HG03060 (cell line): ENCODE measurements at regions not wholly inside any gene's neighbourhood (a gene's known extent, or its start where the extent isn't known, plus 50 kb on each side); places are given as distances from the start of the nearest gene placed in this dataset.

Experiments used
- ATAC-seq: cut with Tn5 transposase; IDR thresholded peaks from one replicate; pipeline ENCODE4 v1.9.1; 2021; ENCODE audit warnings: low read depth, moderate number of reproducible peaks; ENCODE audit not compliant: unreplicated experiment

DNA sequence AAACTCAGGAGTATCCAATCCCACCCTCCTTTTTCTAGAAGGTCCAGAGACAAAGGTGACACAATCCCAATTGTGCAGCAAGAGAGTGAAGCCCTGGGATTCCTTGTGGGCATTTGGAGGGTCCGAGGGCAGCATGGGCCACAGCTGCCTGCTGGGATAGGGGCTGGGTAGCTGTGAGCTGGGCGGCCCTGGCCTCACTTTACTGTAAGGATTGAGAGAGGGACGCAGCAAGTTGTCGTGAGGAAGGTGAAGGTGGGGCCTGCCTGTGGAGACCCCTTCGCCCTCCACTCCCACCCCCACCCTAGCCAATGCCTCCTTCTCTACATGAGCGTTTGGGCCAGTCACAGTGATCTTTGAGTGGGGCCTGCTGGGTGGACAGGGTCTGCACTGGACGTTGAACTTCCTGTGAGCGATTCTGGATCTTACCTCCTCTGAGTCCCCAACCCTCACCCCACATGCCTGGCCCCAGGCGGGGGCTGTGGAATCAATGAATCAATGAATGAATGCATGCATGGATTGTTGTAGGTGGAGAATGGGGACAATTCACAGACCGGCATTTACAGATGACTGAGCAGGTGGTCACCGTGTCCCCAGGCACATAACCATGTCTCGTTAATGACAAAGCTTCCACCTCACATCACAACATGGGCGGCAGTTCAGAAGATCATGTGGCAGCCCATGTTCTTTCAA, 107.2 kb downstream of the INHBB start:
- ATAC-seq, result no peak

- ATAC-seq, result no peak
Observed at GRCh38 chr2:120453635-120453998, 107.7 kb downstream of the INHBB start.

- no peak for ATAC-seq
Observed at GRCh38 chr2:120454654-120455385, 108.9 kb downstream of the INHBB start.

DNA sequence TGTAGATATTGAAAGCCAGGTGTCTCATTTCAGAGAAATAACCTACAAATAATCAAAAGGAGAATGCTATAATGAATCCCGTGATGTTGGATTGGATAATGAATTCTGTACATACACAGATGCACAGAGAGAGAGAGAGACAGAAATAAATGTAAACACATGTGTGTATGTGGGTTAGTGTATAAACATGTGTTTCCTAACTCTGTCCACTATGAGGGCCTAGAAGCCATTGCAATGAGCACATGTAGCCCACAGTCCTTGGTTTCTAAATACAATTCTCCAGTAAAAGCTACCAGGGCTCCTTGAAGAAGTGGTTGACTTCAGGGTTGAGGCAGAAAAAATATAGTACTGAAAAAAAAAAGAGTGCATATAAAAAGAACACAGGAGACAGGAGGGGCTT, 109.5 kb downstream of the INHBB start:
- ATAC-seq, result no peak

DNA sequence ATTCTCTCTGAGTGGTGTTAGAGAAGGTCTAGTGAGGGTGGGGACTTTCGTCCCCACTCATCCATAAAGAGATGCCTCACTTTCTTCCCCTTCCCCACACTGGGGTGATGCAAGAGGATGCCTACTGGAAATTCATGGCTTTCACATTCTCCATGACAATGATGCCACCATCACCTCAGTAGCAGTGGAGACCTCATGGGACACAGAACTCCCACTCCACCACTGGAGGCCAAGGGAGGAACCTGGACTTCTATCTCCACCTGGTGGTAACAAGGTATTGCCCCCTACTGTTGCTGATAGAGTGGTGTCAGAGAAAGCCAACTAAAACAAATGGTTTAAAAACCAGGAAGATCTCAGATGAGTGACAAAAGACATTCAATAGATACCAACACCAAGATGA, 110.9 kb downstream of the INHBB start:
- no peak for ATAC-seq

GRCh38 chr2:120460511-120460910, 114.6 kb downstream of the INHBB start:
- ATAC-seq, result no peak

GRCh38 chr2:120461092-120461491, 115.2 kb downstream of the INHBB start:
- no peak for ATAC-seq

GRCh38 chr2:120461546-120462537, 115.9 kb downstream of the INHBB start:
- ATAC-seq, result no peak

- no peak for ATAC-seq
Observed at GRCh38 chr2:120463527-120463926, 117.6 kb downstream of the INHBB start.

- ATAC-seq, result no peak
Observed at GRCh38 chr2:120463996-120464395, 118.1 kb downstream of the INHBB start.

- no peak for ATAC-seq
Observed at GRCh38 chr2:120464448-120464931, 118.6 kb downstream of the INHBB start.

DNA sequence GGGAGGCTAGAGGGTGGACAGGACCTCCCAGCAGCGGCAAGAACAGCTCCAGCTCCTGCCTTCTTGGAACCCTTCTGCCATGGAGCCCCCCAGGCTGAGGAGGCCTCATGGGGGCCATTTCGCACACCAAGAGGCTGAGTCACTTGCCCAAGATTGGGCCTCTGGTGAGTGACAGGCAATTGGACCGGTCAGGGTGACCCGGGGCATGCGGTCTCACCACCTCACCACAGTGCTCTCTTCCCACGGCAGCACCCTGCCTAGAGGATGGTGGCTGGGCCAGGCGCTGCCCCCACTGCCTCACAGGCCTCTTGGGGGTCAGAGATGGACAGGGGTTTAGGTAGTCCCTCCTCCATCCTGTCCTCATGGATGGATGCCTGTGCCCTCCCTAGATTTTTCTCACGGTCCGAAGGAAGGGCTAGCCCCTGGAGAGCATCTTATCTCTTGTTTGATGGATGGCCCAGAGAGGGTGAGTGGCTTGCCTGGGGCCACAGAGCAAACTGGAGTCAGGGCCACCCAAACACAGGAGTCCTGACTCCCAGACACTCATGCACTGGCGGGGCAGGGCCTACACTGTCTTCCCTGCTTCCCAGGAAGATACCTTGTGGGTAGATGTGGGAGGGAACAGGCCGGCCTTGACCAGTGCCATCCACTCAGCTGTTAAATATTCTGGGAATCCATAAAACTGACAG, 119.2 kb downstream of the INHBB start:
- no peak for ATAC-seq

- ATAC-seq, result no peak
Observed at GRCh38 chr2:120465701-120465988, 119.7 kb downstream of the INHBB start.

DNA sequence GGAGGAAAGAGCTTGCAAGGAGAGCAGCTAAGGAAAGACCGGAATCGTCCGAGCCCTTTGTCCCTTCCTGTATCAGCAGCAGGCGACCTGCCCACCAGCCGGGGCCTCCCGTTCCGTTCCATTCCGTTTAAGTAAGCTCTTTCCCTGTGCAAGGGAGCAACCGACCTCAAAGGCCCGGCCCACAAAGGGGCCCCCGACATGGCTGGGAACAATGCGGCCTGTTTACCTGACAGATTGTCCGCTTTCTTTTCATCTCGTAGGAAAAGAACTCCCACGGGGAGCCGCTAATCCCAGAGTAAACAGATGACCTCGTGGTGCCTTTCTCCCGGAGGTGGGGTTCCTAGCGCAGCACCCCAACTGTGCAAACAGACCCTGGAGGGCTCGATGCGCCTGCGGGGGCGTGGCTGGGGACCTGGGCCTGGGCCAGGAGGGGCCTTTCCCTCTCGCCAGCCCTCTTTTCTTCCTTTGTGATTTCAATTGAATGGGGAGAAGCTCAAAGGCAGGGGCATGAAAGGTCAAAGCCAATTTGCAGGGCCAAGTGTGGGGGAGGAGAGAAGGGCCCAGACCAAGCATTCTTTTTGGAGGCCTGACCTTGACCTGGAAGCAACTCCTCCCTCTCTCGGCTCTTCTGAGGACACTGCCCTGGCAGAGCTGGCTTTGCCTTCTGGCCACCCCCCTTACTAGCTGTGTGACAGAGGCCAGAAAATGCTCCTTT, 120.2 kb downstream of the INHBB start:
- ATAC-seq, result no peak

DNA sequence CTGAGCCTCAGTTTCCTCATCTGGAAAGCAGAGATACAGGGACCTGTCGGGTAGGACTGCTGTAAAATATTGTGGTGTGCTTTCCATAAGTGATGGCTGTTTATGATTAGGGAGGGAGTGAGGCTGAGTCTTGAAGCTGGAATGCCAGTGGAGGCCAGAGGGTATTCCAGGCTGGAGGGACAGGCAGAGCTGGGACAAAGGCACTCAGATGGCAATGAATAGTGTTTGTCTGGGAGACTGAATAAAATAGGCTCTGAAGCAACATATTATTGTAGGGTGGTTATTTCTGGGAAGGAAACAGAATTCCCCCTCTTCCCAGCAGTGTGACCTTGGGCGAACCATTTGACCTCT, 120.7 kb downstream of the INHBB start:
- no peak for ATAC-seq

DNA sequence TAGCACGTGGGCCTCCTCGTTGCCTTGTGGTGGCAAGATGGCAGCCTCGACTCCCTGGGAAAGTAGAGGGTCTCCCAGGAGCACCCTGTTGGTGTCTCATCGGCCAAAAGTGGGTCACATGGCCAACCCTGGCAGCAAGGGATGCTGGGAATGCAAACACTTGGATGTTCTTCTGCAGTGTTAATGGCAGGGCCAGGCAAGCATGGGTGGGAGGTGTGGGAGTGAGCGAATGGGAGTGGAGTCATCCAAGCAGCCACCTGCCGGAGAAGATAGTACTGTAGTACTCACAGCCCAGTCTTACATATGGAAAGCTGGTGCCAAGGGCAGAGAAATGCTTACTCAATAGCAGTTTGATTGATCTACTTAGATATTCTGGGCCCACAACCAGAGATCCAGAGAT, 122.2 kb downstream of the INHBB start:
- no peak for ATAC-seq

GRCh38 chr2:120469426-120469825, 123.5 kb downstream of the INHBB start:
- no peak for ATAC-seq

DNA sequence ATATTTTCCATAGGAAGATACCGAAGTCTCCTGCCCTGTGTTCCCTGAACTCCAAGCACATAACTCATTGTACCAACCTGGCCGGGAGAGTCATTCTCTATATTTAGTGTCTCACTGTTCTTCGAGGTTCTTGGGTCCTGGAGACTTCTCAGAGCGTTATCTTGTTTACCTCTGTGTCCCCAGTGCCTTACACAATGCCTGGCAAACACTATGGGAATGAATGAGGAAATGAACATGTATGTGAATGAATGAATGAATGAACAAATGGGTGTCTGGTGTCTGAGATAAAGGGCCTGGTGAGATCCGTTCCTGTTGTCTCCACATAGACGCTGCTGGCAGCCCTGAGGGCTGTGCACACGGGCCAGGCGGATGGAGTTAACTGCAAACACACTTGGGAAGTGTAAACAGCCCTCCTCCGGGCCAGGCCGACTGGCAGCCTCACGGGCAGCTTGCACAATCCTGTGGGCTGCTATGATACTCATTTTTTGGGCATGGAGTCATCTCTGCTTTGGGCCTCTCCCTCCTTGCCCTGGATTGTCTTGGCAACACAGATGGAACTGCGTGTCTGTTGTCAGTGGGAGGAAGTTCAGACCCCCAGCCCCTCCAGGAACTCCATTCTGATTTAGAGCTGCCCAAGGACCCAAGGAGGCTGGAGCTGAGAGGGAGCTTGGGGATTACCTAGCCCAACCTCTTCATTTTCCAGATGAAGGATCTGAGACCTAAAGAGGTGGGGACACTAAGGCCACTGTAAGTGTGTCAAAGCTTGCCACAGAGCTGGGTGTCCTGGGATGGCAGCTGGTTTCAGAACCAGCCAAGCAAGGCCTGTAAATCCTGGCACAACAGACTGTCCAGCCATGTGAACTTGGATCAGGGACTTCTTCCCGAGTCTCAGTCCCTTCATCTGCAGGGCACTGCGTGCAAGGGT, 124.4 kb downstream of the INHBB start:
- ATAC-seq, result no peak

DNA sequence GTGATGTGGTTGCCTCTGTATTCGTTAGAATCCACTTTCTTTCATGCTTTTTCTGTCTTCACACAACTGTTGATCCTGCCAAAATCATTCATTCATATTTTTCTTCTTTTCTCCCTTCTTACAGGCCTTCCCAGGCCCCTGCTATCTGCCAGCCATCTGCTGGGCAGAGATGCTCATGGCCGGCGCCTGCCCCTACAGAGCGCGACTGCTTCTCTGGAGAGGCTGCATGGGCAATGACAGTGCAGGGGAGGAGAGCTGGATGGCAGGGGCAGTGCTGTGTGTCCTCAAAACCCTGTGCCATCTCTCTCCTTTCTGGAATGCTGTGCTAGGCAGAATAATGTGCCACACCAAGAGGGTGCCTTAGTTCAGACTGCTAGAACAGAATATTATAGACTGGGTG, 125.2 kb downstream of the INHBB start:
- ATAC-seq, result no peak
